Endothelial cell of umbilical vein (primary cell): ENCODE measurements at regions not wholly inside any gene's neighbourhood (a gene's known extent, or its start where the extent isn't known, plus 50 kb on each side); places are given as distances from the start of the nearest gene placed in this dataset.
"Not testable (repeated sequence)": the region's sequence is repeated elsewhere in the genome, so short reads cannot be mapped to it uniquely, and the experiment has no call there.

ENCODE experiments used
- BruUV-seq: library from RNA; stranded (reverse); fragments of 400-500 nt; replicated peaks from 2 replicates; lab custom pipeline; 2021; lab: Mats Ljungman, UMichigan
- CTCF ChIA-PET: fragments of 300-600, 350-600 bp; sonication (Branson Sonifier 250); formaldehyde crosslinking; loops from one replicate; lab custom pipeline; 2021; ENCODE audit warnings: antibody characterized with exemption, inconsistent platforms; lab: Charles Lee
- POLR2A ChIA-PET: fragments of 300-600, 350-600 bp; sonication (Branson Sonifier 250); formaldehyde crosslinking; loops from one replicate; lab custom pipeline; 2021; ENCODE audit warnings: antibody characterized with exemption, inconsistent platforms; lab: Charles Lee
- DNase-seq: peaks from one replicate; pipeline ENCODE4 v3.0.0-alpha.2; 2011; ENCODE audit warnings: low read depth, low spot score
- FAIRE-seq: peaks from 2 replicates; lab custom pipeline; 2011; peaks lifted over from hg19 to GRCh38; lab: Jason Lieb, UNC
- H2AFZ ChIP-seq: 2 replicates; pipeline ENCODE4 v1.6.0; 2012; ENCODE audit warnings: low read depth, low read length, control low read depth, inconsistent platforms
- H3K27ac ChIP-seq: 2 replicates; pipeline ENCODE4 v1.5.1; 2011; ENCODE audit warnings: low read depth, mild to moderate bottlenecking, control low read depth, low read length, moderate library complexity; ENCODE audit not compliant: insufficient read depth
- H3K27me3 ChIP-seq, 2 experiments: 2 replicates each; pipeline versions ENCODE4 v1.6.0 to v1.6.1; 2011; ENCODE audit warnings: low read length in 2 of 2, mixed read lengths in 1 of 2; ENCODE audit not compliant: control insufficient read depth in 2 of 2, insufficient read depth in 2 of 2
- H3K36me3 ChIP-seq, 2 experiments: 2 replicates in 1 of 2; 3 replicates in 1 of 2; pipeline ENCODE4 v1.5.1; 2011; ENCODE audit warnings: low read length in 2 of 2, mild to moderate bottlenecking in 1 of 2, moderate library complexity in 1 of 2; ENCODE audit not compliant: control insufficient read depth in 2 of 2, insufficient read depth in 2 of 2; ENCODE audit errors: extremely low read depth in 1 of 2
- H3K4me1 ChIP-seq: 3 replicates; pipeline ENCODE4 v1.5.1; 2011; ENCODE audit warnings: mild to moderate bottlenecking, low read length; ENCODE audit not compliant: control insufficient read depth, insufficient read depth; ENCODE audit errors: extremely low read depth
- H3K4me2 ChIP-seq: 2 replicates; pipeline ENCODE4 v1.6.1; 2011; ENCODE audit warnings: low read length, control low read depth, mixed read lengths; ENCODE audit not compliant: insufficient read depth
- H3K4me3 ChIP-seq, 3 experiments: fragments of 200-600 bp in 1 of 3; sonication (generic), shearing (Covaris generic) in 1 of 3; replicated peaks in 1 of 3; 2 replicates each; pipeline ENCODE4 v1.5.1; 2011 to 2016; ENCODE audit warnings: control low read depth in 3 of 3, low read length in 3 of 3, mild to moderate bottlenecking in 2 of 3, inconsistent platforms in 1 of 3, low read depth in 1 of 3, moderate library complexity in 1 of 3; ENCODE audit not compliant: insufficient read depth in 1 of 3
- H3K79me2 ChIP-seq: 2 replicates; pipeline ENCODE4 v1.6.0; 2012; ENCODE audit warnings: low read length, inconsistent platforms; ENCODE audit not compliant: control insufficient read depth, insufficient read depth
- H3K9ac ChIP-seq: replicated peaks from 2 replicates; pipeline ENCODE3; 2011; ENCODE audit warnings: low read length, control low read depth; ENCODE audit not compliant: insufficient read depth; ENCODE audit errors: extremely low read depth
- H3K9me1 ChIP-seq: replicated peaks from 3 replicates; pipeline ENCODE4 v1.6.0; 2011; ENCODE audit warnings: mild to moderate bottlenecking, low read length; ENCODE audit not compliant: control insufficient read depth, insufficient read depth; ENCODE audit errors: extremely low read depth
- H3K9me3 ChIP-seq: replicated peaks from 2 replicates; pipeline ENCODE4 v1.5.1; 2012; ENCODE audit warnings: low read length, inconsistent platforms; ENCODE audit not compliant: control insufficient read depth, insufficient read depth
- H4K20me1 ChIP-seq: replicated peaks from 2 replicates; pipeline ENCODE3; 2011; ENCODE audit warnings: mild to moderate bottlenecking, low read length; ENCODE audit not compliant: control insufficient read depth, insufficient read depth; ENCODE audit errors: extremely low read depth
- GATA2 ChIP-seq: IDR thresholded peaks from 2 replicates; pipeline ENCODE4 v1.7.0; 2011; ENCODE audit warnings: low read depth, mild to moderate bottlenecking, moderate library complexity, mixed read lengths, low read length; ENCODE audit not compliant: insufficient read length, insufficient read depth
- POLR2AphosphoS5 ChIP-seq: IDR thresholded peaks from 2 replicates; pipeline ENCODE4 v1.6.1; 2012; ENCODE audit warnings: low read depth, mild to moderate bottlenecking, control low read depth, low read length, moderate library complexity; ENCODE audit not compliant: insufficient read depth
- dilution Hi-C: fragments of 300-500 bp; cut with MboI; formaldehyde crosslinking; loops from one replicate; pipeline ENCODE4 v1.15.0; 2019; ENCODE audit warnings: low sequenced_read_pairs; ENCODE audit not compliant: extremely low pct_ligation_motif_present
- intact Hi-C: fragments of 100-400 bp; cut with micrococcal nuclease; formaldehyde crosslinking; loops from one replicate; pipeline ENCODE4 v1.10.0; 2022
- TF ChIP-seq, protein P1 (sequence below), 2 donors: IDR thresholded peaks; 1 replicate in 1 of 2; 2 replicates in 1 of 2; pipeline ENCODE4 v1.5.1; 2011; ENCODE audit warnings: low read length in 2 of 2, mild to moderate bottlenecking in 2 of 2, moderate library complexity in 2 of 2, control low read depth in 1 of 2, inconsistent platforms in 1 of 2, low read depth in 1 of 2; ENCODE audit not compliant: insufficient read depth in 1 of 2; ENCODE audit errors: extremely low read depth in 1 of 2

DNA sequence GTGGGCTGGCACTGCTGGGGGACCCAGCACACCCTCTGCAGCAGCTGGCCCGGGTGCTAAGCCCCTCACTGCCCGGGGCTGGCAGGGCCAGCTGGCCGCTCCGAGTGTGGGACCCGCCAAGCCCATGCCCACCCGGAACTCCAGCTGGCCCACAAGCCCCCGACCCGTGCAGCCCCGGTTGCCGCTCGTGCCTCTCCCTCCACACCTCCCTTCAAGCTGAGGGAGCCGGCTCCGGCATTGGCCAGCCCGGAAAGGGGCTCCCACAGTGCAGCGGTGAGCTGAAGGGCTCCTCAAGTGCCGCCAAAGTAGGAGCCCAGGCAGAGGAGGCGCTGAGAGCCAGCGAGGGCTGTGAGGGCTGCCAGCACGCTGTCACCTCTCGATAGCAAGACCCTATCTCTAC, 65.9 kb upstream of the ATIC start:
- H3K27me3 ChIP-seq, H3K4me3 ChIP-seq, H2AFZ ChIP-seq, FAIRE-seq, H3K9me3 ChIP-seq, H4K20me1 ChIP-seq, intact Hi-C loops, H3K4me1 ChIP-seq, H3K9ac ChIP-seq, H3K79me2 ChIP-seq, H3K9me1 ChIP-seq, H3K36me3 ChIP-seq, H3K27ac ChIP-seq, POLR2A ChIA-PET, BruUV-seq, H3K4me2 ChIP-seq, DNase-seq, dilution Hi-C loops: not testable (repeated sequence)
- CTCF ChIA-PET, result interaction anchor here (1.7 kb wide), 1 partner anchor 25 kb away, joined by 4 read pairs; no protein-coding TSS in a partner anchor

DNA sequence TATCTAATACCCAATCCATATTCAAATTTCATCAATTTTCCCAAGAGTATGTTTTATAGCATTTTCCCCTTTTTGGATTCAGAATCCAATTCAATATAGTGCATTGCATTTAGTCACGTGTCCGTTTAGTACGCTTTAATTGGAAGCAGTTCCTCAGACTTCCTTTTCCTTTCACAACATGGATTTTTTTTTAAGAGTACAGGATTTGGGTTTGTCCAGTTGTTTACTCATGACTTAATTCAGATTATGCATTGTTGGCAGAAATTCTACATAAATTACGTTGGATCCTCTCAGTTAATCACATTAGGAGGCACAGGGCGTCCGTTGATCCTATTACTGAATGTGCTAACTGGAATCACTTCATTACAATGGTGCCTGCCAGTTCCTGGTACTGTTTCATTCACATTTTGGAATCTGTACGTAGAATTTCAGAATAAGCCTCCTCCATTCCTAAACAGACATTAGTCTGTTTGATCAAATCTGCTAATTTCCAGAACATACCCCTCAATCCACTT, 70.0 kb upstream of the ATIC start:
- no peak for TF ChIP-seq POLR2AphosphoS5
- TF ChIP-seq, protein P1, sequence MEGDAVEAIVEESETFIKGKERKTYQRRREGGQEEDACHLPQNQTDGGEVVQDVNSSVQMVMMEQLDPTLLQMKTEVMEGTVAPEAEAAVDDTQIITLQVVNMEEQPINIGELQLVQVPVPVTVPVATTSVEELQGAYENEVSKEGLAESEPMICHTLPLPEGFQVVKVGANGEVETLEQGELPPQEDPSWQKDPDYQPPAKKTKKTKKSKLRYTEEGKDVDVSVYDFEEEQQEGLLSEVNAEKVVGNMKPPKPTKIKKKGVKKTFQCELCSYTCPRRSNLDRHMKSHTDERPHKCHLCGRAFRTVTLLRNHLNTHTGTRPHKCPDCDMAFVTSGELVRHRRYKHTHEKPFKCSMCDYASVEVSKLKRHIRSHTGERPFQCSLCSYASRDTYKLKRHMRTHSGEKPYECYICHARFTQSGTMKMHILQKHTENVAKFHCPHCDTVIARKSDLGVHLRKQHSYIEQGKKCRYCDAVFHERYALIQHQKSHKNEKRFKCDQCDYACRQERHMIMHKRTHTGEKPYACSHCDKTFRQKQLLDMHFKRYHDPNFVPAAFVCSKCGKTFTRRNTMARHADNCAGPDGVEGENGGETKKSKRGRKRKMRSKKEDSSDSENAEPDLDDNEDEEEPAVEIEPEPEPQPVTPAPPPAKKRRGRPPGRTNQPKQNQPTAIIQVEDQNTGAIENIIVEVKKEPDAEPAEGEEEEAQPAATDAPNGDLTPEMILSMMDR (IDR thresholded peaks at IDR 0.05; ENCODE audit: extremely low read depth in 1 of 2, insufficient read depth in 1 of 2, low read depth in 1 of 2, low read length in 2 of 2), result no peak
- TF ChIP-seq GATA2, result no peak
- no peak for DNase-seq
- intact Hi-C loops, result no loop called here
- dilution Hi-C loops, result no loop called here
- Histone ChIP-seq H3K4me1 (no peaks in the 10 kb centered on the region), H3K9ac (no peak overlapping the region), H3K4me2 (no peak overlapping the region), H3K9me3 (no peaks in the 10 kb centered on the region), H2AFZ (no peak overlapping the region), H3K27ac (no peak overlapping the region), H3K36me3 (no peaks in the 10 kb centered on the region), H3K9me1 (no peaks in the 10 kb centered on the region), H3K79me2 (no peaks in the 10 kb centered on the region), H3K27me3 (no peaks in the 10 kb centered on the region), H3K4me3 (no peak overlapping the region), H4K20me1 (no peaks in the 10 kb centered on the region)
- BruUV-seq, result no TSS peak
- POLR2A ChIA-PET, result no interaction called here
- no peak for FAIRE-seq
- CTCF ChIA-PET, result no interaction called here
